Activated T-cell treated with anti-CD3 and anti-CD28 coated beads, Interleukin-2, amount 50 U/mL, for 1 hour (primary cell): ENCODE measurements at regions not wholly inside any gene's neighbourhood (a gene's known extent, or its start where the extent isn't known, plus 50 kb on each side); places are given as distances from the start of the nearest gene placed in this dataset.

Experiments used
- DNase-seq: peaks from one replicate; pipeline ENCODE4 v3.0.0-alpha.2; 2020

DNA sequence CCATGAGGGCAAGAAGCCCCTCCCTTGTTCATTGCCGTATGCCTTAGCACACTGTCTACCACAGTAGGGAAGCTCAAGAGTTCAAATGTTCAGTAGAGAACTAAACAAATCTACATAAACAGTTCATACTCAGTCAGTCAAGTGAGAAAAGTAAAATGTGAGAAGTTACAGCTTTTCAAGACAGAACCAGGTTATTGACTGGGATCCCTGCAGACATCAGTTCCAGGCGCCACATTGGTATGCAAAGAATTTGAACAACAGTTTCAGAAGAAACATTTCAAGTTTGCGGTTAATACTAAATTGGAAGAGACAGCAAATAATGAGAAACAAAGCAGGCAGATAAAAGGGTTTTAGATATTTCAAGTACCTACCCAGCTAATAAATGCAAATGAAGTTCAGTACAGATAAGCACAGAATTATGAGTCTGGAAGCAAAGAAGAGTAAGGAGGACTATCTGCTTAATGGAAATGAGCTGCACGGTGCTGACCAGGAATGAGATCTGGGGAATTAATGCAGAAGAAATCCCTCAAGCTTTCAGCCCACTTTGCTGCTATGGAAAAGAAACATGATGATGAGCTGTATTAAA, 246.2 kb downstream of the HACE1 start:
- no peak for DNase-seq

DNA sequence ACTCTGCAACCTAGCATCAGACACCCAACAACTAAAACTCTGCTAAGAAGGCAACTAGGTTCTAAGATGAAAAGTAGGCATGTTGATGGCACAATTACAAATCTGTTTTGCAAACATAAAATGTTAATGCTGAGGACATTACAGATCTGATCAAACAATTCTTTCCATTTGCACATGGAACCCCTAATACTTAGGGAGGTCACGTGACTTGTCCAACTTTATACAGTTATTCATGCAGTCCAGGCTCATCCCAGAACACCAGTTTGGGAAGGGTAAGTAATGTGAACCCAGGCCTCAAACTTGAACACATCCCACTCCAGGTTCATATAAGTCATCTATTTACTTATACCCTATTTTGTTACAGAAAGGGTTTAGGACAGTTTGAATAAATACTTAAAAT, 247.2 kb downstream of the HACE1 start:
- DNase-seq: no peak

- DNase-seq: no peak
Observed at GRCh38 chr6:104608101-104608500, 251.6 kb downstream of the HACE1 start.

DNA sequence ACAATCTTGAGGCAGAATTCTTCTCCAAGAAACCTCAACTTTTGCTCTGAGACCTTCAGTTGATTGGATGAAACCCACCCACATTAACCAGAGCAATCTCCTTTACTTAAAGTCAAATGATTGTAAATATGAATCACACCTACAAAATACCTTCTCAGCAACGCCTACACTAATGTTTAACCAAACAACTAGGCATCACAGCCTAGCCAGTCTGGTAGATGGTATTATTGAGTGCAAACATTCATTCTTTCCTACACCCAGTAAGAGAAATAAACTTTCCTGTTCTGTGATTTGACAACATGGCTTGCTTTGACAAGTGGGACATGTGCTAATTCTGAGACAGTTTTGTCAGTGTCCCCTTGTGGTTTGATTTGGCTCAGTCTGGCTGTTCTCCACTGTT, 252.2 kb downstream of the HACE1 start:
- DNase-seq: no peak

- DNase-seq: no peak
Observed at GRCh38 chr6:104606361-104606760, 253.4 kb downstream of the HACE1 start.

DNA sequence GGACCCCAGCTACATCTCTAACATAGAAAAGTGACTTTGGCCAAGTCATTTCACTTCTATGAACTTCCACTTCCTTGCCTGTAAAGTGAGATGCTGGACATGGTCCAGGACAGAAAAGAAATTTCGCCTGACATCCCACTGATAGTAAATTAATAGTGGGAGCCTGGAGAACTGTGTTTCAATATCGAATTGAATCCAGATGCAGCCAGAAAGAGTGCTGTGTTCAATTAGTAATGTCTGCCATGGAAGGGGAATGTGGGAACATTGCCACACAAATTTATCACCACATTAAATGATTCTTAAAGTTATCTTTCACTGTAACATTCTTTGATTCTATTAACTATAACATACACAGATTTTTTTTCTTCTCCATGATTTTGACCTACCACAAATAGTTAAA, 255.0 kb downstream of the HACE1 start:
- no peak for DNase-seq

- no peak for DNase-seq
Observed at GRCh38 chr6:104603108-104603745, 256.5 kb downstream of the HACE1 start.

DNA sequence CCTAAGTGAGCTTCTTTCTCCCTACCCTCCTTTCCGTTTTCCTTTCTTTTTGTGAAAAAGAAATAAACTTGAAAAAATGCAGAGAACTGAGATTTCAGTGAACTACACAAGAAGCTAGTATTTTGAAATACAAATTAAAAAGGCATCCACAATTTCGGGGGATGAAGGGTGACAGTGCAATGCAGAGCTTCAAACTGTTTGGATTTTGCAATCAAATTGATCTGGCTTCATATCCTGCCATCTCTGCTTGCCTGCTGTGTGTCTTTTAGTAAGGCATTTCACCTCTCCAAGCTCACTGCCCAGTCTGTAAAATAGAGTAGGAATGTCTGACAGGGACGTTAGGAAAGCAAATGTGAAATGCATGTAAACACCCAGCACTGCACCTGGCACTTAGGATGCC, 258.0 kb downstream of the HACE1 start:
- DNase-seq: no peak

- DNase-seq: no peak
Observed at GRCh38 chr6:104601131-104601651, 258.5 kb downstream of the HACE1 start.

- DNase-seq: no peak
Observed at GRCh38 chr6:104600639-104600931, 259.1 kb downstream of the HACE1 start.

- DNase-seq: no peak
Observed at GRCh38 chr6:104599821-104600638, 259.7 kb downstream of the HACE1 start.

- DNase-seq: no peak
Observed at GRCh38 chr6:104597541-104598050, 262.1 kb downstream of the HACE1 start.

- no peak for DNase-seq
Observed at GRCh38 chr6:104596091-104596490, 263.6 kb downstream of the HACE1 start.

DNA sequence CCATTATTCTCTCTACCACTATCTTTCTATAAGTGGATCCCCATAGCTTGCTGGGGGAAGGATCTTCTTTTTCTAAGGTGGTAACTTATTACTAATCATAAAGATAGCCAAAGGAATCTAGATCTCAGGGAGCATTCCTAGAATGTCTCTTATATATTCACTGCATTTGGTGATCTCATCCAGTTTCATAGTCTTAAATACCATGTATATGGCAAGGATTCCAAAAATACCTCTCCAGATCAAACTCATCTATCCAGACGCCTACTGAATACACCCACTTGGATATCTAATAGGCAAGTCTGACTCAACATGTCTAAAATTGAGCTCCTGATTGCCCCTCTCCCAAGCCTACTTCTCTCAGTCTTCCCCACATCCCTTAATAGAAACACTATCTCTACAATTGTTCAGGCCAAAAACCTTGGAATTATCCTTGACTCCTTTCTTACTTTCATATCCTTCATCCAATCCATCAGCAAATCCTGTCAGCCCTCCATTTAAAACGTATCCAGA, 264.4 kb downstream of the HACE1 start:
- no peak for DNase-seq

- DNase-seq: no peak
Observed at GRCh38 chr6:104591573-104592334, 268.0 kb downstream of the HACE1 start.

DNA sequence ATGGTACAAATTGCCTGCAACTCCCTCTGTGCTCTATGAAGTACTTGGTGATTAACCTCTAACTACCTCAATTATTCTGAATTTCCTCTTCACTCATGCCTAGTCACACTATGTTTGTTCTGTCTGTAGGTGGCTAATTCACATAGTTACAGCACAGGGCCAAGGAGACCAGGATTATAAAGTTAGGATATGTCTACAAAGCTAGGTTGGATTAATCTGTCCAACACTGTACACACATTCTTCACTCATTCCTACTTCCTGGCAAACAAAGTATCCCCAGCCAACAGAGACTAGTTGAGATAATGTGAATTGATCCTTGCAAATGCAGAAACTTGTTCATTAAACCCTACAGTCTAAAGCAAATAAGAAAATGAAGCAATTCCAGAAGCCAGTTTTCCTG, 269.8 kb downstream of the HACE1 start:
- DNase-seq: no peak

DNA sequence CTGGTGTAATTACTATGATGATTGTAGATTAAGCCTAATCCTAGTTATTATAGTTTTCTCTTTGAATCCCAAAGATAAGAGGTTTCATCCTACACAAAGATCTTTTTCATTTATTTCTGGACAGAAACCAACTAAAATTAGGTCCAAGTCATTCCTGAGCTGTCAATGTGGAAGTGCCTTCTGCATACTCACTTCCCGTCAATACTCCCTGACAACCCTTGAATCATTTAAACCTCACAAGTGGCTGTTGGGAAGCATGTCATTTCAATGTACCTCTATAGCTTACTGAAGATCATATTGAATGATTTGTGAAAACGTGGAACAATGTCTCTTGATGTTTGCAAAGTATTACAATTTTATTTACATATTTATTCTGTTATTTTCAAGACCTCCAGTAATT, 274.1 kb downstream of the HACE1 start:
- no peak for DNase-seq

DNA sequence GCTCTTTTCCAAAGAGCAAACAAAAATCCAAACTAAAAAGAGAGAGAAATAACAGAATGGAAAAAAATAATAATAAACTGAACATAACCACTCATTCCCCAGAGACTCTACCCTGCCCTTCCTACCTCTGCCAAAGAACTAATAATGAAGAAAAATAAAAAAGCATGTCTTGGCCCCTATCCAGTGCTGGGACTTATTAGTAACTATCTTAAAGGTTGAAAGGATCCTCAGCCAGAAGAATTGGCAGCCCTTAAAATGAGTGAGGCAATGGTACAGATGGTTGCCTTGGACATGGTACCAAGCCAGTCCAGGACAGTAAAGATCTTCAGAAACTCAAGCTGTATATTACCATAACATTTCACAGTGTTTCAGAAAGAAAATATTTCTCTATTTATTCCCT, 279.3 kb downstream of the HACE1 start:
- no peak for DNase-seq

- DNase-seq: no peak
Observed at GRCh38 chr6:104579310-104579863, 280.3 kb downstream of the HACE1 start.

DNA sequence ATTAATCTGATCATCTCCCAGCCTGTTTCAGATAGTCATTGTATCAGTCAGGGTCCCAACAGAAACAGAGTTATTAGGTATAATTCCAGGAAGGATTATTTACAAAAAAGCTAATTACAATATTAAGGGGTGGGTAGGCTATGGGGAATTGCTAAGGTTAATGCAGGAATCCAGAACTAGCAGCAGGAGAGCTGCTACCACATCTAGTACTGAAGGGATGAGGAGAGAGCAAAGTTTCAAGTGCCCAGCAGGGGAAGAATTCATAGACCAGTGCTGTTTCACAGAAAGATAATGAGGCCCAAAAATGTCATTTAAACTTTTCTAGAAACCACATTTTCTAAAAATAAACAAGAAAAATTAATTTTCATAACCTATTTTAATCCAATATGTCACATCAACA, 284.2 kb downstream of the HACE1 start:
- no peak for DNase-seq

GRCh38 chr6:104574135-104574750, 285.5 kb downstream of the HACE1 start:
- no peak for DNase-seq

- no peak for DNase-seq
Observed at GRCh38 chr6:104573350-104573749, 286.4 kb downstream of the HACE1 start.
